WTC11 (cell line): ENCODE measurements at regions not wholly inside any gene's neighbourhood (a gene's known extent, or its start where the extent isn't known, plus 50 kb on each side); places are given as distances from the start of the nearest gene placed in this dataset.

Experiments used
- ZNF416 ChIP-seq: fragments of 250-450 bp; sonication (Bioruptor Pico); IDR thresholded peaks from 2 replicates; pipeline ENCODE4 v1.9.0; 2021; ENCODE audit warnings: mild to moderate bottlenecking, inconsistent platforms
- TF ChIP-seq, protein P1 (sequence below): fragments of 200-600 bp; IDR thresholded peaks from 2 replicates; pipeline ENCODE4 v1.8.0; 2022; ENCODE audit warnings: antibody characterized with exemption

DNA sequence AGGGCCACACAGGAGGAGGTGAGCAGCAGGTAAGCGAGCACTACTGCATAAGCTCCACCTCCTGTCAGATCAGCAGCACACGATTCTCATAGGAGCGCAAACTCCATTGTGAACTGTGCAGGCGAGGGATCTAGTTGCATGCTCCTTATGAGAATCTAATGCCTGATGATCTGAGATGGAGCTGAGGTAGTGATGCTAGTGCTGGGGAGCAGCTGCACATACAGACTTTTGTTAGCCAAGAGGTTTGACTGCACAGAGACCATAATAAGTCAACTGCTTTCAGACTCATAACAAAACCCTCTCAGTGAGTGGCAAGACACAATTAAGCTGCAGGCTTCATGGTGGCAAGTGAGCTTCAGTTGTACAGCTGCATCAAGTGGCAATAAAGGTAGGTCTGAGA lies 83.4 kb downstream of the PSMG1 start:
- TF ChIP-seq, protein P1, sequence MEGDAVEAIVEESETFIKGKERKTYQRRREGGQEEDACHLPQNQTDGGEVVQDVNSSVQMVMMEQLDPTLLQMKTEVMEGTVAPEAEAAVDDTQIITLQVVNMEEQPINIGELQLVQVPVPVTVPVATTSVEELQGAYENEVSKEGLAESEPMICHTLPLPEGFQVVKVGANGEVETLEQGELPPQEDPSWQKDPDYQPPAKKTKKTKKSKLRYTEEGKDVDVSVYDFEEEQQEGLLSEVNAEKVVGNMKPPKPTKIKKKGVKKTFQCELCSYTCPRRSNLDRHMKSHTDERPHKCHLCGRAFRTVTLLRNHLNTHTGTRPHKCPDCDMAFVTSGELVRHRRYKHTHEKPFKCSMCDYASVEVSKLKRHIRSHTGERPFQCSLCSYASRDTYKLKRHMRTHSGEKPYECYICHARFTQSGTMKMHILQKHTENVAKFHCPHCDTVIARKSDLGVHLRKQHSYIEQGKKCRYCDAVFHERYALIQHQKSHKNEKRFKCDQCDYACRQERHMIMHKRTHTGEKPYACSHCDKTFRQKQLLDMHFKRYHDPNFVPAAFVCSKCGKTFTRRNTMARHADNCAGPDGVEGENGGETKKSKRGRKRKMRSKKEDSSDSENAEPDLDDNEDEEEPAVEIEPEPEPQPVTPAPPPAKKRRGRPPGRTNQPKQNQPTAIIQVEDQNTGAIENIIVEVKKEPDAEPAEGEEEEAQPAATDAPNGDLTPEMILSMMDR, result no peak
- no peak for TF ChIP-seq ZNF416
